BE2C (cell line): ENCODE measurements at regions not wholly inside any gene's neighbourhood (a gene's known extent, or its start where the extent isn't known, plus 50 kb on each side); places are given as distances from the start of the nearest gene placed in this dataset.

ENCODE experiments used
- DNase-seq: peaks from one replicate; pipeline ENCODE4 v3.0.0-alpha.2; 2020
- H3K27me3 ChIP-seq: fragments of 250-450 bp; sonication (Bioruptor Pico); 2 replicates; pipeline ENCODE4 v1.5.1; 2020; ENCODE audit warnings: mild to moderate bottlenecking
- H3K36me3 ChIP-seq: fragments of 250-450 bp; sonication (Bioruptor Pico); 2 replicates; pipeline ENCODE4 v1.5.1; 2020; ENCODE audit warnings: mild to moderate bottlenecking
- H3K4me1 ChIP-seq: fragments of 250-450 bp; sonication (Bioruptor Pico); 2 replicates; pipeline ENCODE4 v1.5.1; 2020
- H3K4me3 ChIP-seq: 2 replicates; pipeline ENCODE4 v1.5.1; 2011; ENCODE audit warnings: low read depth, low read length
- H3K9me3 ChIP-seq: fragments of 250-450 bp; sonication (Bioruptor Pico); 2 replicates; pipeline ENCODE4 v1.5.1; 2020
- TF ChIP-seq, protein P1 (sequence below): IDR thresholded peaks from 2 replicates; pipeline ENCODE4 v1.5.1; 2012; ENCODE audit warnings: mild to moderate bottlenecking, low read depth, low read length

DNA sequence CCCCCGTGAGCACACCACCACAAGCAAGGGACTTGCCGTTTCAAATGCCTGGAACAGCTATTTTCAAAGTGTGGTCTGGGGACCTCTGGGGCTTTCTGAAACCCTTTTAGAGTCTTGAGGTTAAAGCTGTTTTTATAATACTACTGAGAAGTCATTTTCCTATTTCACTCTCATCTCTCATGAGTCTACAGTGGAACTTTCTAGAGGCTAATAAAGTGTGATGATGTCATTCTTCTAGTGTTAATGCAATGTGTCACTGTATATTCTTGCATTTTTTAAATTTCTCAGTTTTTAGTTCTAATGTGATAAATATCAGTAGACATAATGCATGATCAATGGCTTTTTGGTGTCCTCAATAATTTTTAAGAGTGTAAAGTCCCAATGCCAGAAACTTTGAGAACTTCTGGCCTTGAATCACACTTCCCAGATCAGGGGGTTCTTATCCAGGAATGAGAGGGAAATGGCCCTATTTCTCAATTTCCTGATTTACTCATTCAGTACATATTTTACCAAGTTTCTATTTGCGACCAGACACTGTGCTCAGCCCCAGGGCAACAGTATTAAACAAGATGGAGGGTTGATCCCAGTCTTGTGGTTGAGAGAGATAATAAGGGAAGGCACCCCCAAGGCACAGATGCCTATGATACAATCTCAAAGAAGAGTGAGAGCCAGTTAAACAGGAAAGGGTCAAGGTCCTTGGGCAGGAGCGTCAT is 444.0 kb downstream of the HS3ST3B1 start:
- no peak for DNase-seq
- no peaks in the 10 kb centered on the region for H3K9me3 ChIP-seq
- no peaks in the 10 kb centered on the region for H3K4me1 ChIP-seq
- H3K4me3 ChIP-seq: no peak overlapping the region
- H3K36me3 ChIP-seq: no peaks in the 10 kb centered on the region
- no peaks in the 10 kb centered on the region for H3K27me3 ChIP-seq
- TF ChIP-seq, protein P1, sequence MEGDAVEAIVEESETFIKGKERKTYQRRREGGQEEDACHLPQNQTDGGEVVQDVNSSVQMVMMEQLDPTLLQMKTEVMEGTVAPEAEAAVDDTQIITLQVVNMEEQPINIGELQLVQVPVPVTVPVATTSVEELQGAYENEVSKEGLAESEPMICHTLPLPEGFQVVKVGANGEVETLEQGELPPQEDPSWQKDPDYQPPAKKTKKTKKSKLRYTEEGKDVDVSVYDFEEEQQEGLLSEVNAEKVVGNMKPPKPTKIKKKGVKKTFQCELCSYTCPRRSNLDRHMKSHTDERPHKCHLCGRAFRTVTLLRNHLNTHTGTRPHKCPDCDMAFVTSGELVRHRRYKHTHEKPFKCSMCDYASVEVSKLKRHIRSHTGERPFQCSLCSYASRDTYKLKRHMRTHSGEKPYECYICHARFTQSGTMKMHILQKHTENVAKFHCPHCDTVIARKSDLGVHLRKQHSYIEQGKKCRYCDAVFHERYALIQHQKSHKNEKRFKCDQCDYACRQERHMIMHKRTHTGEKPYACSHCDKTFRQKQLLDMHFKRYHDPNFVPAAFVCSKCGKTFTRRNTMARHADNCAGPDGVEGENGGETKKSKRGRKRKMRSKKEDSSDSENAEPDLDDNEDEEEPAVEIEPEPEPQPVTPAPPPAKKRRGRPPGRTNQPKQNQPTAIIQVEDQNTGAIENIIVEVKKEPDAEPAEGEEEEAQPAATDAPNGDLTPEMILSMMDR: no peak

DNA sequence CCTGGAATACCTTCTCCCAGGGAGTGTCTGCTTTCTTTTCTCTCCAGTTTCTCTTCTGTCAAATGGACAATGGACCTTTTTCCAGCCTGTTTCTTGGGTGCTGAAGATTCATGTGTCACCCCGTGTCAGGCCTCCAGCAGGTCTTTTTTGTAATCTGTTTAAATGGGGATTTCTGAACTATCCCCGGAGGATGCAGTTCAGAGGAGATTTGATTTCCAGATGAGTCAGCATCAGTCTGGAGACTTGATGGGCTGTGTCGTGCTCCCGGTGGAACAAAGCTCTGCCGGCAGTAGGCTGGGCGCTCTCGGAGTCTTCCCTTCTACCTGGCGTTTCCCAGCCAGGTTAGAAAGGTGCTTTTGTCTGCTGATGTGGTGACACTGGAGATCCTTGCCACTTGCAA is 440.6 kb downstream of the HS3ST3B1 start:
- H3K36me3 ChIP-seq: no peaks in the 10 kb centered on the region
- no peaks in the 10 kb centered on the region for H3K4me1 ChIP-seq
- no peak overlapping the region for H3K4me3 ChIP-seq
- TF ChIP-seq, protein P1: no peak
- no peaks in the 10 kb centered on the region for H3K9me3 ChIP-seq
- no peak for DNase-seq
- H3K27me3 ChIP-seq: no peaks in the 10 kb centered on the region

DNA sequence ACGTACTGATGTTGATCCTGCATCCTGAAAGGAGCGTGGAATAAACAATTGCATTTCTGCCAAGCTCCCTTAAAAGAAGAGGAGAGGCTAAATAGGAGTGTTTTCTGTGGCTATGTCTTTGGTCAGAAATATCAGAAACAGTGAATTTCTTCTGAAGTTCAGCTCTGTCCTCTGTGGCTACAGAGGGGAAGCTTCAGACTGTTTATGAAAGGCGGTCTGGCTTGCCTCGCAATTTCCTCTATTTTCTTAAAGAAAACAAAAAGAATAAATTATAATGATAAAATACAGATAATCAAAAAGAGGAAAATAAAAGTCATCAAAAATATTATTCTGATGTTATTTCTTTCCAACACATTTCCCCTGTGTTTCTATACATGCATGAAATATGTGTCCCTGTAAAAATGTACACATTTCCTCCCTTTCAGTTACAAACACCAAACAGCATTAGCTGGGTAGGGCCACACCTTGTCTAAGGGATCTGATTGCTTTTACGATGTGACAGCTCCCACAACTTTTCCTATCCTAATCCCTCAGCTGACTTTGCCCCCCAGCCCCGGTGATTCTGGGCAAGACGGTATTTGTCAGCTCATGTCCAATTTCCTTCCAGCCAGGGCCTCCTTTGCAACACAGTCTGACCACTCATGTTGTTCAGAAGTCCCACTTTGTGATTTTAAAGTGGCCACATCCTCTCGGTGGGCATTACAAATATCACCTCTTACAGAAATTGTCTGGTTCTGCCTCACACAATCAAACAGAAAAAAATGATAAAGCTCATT is 439.0 kb downstream of the HS3ST3B1 start:
- Histone ChIP-seq H3K4me3 (no peak overlapping the region), H3K9me3 (no peaks in the 10 kb centered on the region), H3K36me3 (no peaks in the 10 kb centered on the region), H3K27me3 (no peaks in the 10 kb centered on the region), H3K4me1 (no peaks in the 10 kb centered on the region)
- DNase-seq: no peak
- TF ChIP-seq, protein P1: no peak

DNA sequence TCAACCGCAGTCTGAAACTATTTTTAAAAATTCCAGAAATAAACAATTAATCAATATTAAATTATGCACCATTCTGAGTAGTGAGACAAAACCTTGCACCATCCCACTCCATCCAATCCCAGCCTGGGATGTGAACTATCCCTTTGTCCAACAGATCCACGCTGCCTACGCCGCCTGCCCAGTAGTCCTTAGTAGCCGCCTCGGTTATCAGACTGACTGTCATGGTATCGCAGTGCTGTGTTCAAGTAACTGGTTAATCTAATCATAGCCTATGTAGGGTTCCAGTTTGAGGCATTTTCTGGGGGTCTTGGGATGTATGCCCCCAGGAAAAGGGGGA is 437.7 kb downstream of the HS3ST3B1 start:
- TF ChIP-seq, protein P1: no peak
- DNase-seq: no peak
- no peaks in the 10 kb centered on the region for H3K4me1 ChIP-seq
- no peaks in the 10 kb centered on the region for H3K36me3 ChIP-seq
- no peak overlapping the region for H3K4me3 ChIP-seq
- no peaks in the 10 kb centered on the region for H3K9me3 ChIP-seq
- no peaks in the 10 kb centered on the region for H3K27me3 ChIP-seq

DNA sequence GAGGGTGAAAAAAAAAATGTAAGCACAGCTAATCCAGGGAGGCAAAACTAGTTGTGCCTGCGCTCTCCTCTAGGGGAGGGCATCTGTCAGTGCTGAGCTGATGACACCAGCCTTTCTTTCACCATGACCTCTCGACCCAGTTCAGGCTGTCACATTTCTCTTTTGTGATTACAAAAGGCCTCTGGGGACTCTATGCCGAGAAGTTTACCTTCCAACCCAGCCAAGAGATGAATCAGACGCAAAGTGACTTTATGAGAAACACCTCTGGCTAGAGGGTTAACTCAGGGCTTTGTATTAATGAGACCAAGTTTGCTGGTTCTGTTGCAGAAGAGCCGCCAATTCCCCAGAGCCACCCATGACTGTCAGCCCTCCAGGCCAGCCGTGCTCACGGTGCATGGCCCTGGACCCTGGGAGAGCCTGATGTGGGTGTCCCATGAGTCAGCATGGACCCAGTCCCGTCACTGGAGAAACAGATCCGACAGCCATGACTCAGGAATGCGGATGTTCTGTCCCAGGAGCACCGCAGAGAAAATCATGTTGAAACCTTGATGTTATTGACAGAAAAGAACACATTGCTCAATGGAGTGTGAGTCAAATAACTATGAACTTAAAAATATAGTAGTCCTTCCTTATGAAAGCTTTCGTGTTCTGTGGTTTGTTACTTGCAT is 437.2 kb downstream of the HS3ST3B1 start:
- H3K4me1 ChIP-seq: no peaks in the 10 kb centered on the region
- no peak overlapping the region for H3K4me3 ChIP-seq
- no peaks in the 10 kb centered on the region for H3K9me3 ChIP-seq
- DNase-seq: no peak
- no peaks in the 10 kb centered on the region for H3K27me3 ChIP-seq
- TF ChIP-seq, protein P1: no peak
- H3K36me3 ChIP-seq: no peaks in the 10 kb centered on the region

DNA sequence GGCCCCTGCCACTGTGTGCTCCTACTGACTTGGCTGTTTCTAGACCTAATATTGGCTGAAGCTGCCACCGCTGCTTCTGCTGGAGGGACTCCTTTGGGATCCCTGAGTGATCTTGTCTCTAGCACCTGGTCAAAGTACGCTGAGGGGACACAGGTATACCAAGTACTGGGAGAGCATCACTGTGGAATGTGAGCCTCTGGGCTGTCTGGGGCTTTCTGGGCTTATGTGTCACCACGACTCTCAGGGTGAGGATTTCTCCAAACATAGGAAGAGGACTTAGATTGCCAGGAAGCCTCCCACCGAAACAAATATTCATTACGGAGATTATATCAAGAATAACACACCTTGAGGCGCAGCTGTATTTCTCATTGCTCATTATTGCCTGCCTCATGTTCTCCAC is 435.8 kb downstream of the HS3ST3B1 start:
- no peaks in the 10 kb centered on the region for H3K9me3 ChIP-seq
- H3K27me3 ChIP-seq: no peaks in the 10 kb centered on the region
- no peaks in the 10 kb centered on the region for H3K4me1 ChIP-seq
- no peak overlapping the region for H3K4me3 ChIP-seq
- no peaks in the 10 kb centered on the region for H3K36me3 ChIP-seq
- TF ChIP-seq, protein P1: no peak
- DNase-seq: no peak
